ENCODE measurements at regions not wholly inside any gene's neighbourhood (a gene's known extent, or its start where the extent isn't known, plus 50 kb on each side); places are given as distances from the start of the nearest gene placed in this dataset.

DNA sequence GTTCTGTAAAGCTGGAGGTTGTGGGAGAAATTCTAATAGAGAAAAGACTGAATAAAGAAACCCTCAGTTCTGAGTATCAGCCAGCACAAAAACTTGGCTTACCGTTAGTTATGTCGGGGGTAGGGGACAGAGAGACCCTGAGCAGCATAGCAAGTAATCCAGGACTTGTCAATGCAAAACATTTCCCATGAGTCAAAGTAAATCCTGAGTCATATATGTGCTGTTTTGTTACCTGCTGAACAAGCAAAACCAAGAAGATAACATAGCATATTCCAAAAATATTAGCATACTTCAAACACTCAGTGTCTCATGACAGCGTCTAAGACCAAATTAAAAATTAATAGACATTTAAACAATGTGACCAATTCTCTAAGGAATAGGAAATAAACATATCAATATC is 75.1 kb upstream of the LUZP2 start:
- Histone ChIP-seq H3K9me3 (ENCODE audit: low read depth) (no peaks in the 10 kb centered on the region), H3K27me3 (no peaks in the 10 kb centered on the region), H3K36me3 (no peaks in the 10 kb centered on the region), H3K4me1 (ENCODE audit: low read depth) (peaks cover 9% of the 10 kb centered on the region), H3K27ac (no peak overlapping the region), H3K4me3 (no peak overlapping the region)
- TF ChIP-seq, protein P1, sequence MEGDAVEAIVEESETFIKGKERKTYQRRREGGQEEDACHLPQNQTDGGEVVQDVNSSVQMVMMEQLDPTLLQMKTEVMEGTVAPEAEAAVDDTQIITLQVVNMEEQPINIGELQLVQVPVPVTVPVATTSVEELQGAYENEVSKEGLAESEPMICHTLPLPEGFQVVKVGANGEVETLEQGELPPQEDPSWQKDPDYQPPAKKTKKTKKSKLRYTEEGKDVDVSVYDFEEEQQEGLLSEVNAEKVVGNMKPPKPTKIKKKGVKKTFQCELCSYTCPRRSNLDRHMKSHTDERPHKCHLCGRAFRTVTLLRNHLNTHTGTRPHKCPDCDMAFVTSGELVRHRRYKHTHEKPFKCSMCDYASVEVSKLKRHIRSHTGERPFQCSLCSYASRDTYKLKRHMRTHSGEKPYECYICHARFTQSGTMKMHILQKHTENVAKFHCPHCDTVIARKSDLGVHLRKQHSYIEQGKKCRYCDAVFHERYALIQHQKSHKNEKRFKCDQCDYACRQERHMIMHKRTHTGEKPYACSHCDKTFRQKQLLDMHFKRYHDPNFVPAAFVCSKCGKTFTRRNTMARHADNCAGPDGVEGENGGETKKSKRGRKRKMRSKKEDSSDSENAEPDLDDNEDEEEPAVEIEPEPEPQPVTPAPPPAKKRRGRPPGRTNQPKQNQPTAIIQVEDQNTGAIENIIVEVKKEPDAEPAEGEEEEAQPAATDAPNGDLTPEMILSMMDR (IDR thresholded peaks at IDR 0.05; ENCODE audit: low read depth, low read length) = no peak
- DNase-seq (ENCODE audit: low read depth in 1 of 2, low spot score in 1 of 2) = no peak

DNA sequence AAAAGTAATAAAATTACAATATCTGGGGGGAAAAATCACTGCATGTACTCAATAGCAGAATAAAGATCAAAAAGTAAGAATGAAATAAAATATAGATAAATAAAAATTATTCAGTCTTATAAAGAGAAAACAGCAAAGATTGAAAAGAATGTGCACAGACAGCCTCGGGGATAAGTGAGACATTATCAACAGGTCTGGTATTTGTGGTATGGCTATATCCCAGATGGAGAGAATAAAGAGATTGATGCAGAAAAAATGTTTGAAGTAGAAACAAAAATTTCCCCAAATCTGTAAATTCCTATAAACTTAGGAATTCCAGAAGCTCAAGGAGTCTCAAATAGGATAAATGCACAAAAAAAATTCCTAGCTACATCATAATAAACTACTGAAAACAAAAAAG is 74.5 kb upstream of the LUZP2 start:
- H3K27me3 ChIP-seq = no peaks in the 10 kb centered on the region
- H3K9me3 ChIP-seq (ENCODE audit: low read depth) = no peaks in the 10 kb centered on the region
- TF ChIP-seq, protein P1 (IDR thresholded peaks at IDR 0.05; ENCODE audit: low read depth, low read length) = no peak
- H3K4me3 ChIP-seq = no peak overlapping the region
- no peak overlapping the region for H3K27ac ChIP-seq
- H3K4me1 ChIP-seq (ENCODE audit: low read depth) = peaks cover 9% of the 10 kb centered on the region
- no peak for DNase-seq (ENCODE audit: low read depth in 1 of 2, low spot score in 1 of 2)
- no peaks in the 10 kb centered on the region for H3K36me3 ChIP-seq

DNA sequence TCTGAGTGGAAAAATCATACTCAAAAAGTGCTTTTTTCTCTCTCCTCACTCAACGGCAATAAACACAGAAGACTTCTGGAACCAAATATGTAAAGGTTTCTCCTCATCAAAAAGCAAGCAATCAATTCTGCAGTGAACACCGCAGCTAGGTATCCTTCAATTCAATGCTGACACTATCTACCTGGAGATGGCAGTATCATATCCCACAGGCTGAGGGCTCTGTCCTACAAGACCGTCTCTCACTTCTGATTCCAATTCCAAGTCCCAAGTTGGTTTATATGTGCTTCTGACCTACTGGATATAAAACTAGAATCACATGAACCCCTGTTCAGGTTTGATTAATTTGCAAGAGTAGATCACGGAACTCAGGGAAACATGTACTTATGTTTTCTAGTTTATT is 59.7 kb upstream of the LUZP2 start:
- Histone ChIP-seq H3K4me1 (ENCODE audit: low read depth) (no peaks in the 10 kb centered on the region), H3K36me3 (no peaks in the 10 kb centered on the region), H3K27me3 (no peaks in the 10 kb centered on the region), H3K9me3 (ENCODE audit: low read depth) (no peaks in the 10 kb centered on the region), H3K4me3 (no peak overlapping the region), H3K27ac (no peak overlapping the region)
- DNase-seq (ENCODE audit: low read depth in 1 of 2, low spot score in 1 of 2) = no peak
- TF ChIP-seq, protein P1 (IDR thresholded peaks at IDR 0.05; ENCODE audit: low read depth, low read length) = no peak

All from cardiac muscle cell (in vitro differentiated cells and primary cell).